Effector CD8-positive, alpha-beta T cell (primary cell): ENCODE measurements at regions not wholly inside any gene's neighbourhood (a gene's known extent, or its start where the extent isn't known, plus 50 kb on each side); places are given as distances from the start of the nearest gene placed in this dataset.
"Not testable (repeated sequence)": the region's sequence is repeated elsewhere in the genome, so short reads cannot be mapped to it uniquely, and the experiment has no call there.

Source experiments
- DNase-seq: peaks from one replicate; lab custom pipeline; 2025; lab: John Stamatoyannopoulos, UW

GRCh38 chr15:26081758-26082220, 218.7 kb upstream of the ATP10A start:
- no peak for DNase-seq

GRCh38 chr15:26075770-26076169, 212.6 kb upstream of the ATP10A start:
- DNase-seq = no peak

GRCh38 chr15:26073430-26074333, 210.6 kb upstream of the ATP10A start:
- DNase-seq = no peak

GRCh38 chr15:26070095-26070532, 207.0 kb upstream of the ATP10A start:
- no peak for DNase-seq

GRCh38 chr15:26069231-26069641, 206.1 kb upstream of the ATP10A start:
- no peak for DNase-seq

- no peak for DNase-seq
These were observed 203.8 kb upstream of the ATP10A start for GRCh38 chr15:26066896-26067295.

- no peak for DNase-seq
These were observed 202.6 kb upstream of the ATP10A start for GRCh38 chr15:26065723-26066122.

- no peak for DNase-seq
These were observed 198.1 kb upstream of the ATP10A start for GRCh38 chr15:26061248-26061647.

GRCh38 chr15:26056766-26057165, 193.6 kb upstream of the ATP10A start:
- DNase-seq = not testable (repeated sequence)

GRCh38 chr15:26051761-26052675, 188.9 kb upstream of the ATP10A start:
- DNase-seq = no peak

- DNase-seq = no peak
These were observed 187.9 kb upstream of the ATP10A start for GRCh38 chr15:26050984-26051383.

- DNase-seq = no peak
These were observed 187.0 kb upstream of the ATP10A start for GRCh38 chr15:26049900-26050657.

- DNase-seq = no peak
These were observed 185.5 kb upstream of the ATP10A start for GRCh38 chr15:26048669-26049068.

GRCh38 chr15:26045516-26045915, 182.4 kb upstream of the ATP10A start:
- no peak for DNase-seq

GRCh38 chr15:26043018-26043417, 179.9 kb upstream of the ATP10A start:
- DNase-seq = no peak

GRCh38 chr15:26038693-26039092, 175.6 kb upstream of the ATP10A start:
- DNase-seq = no peak

- DNase-seq = no peak
These were observed 174.2 kb upstream of the ATP10A start for GRCh38 chr15:26037369-26037768.

- no peak for DNase-seq
These were observed 170.4 kb upstream of the ATP10A start for GRCh38 chr15:26033493-26033892.

GRCh38 chr15:26032162-26032846, 169.2 kb upstream of the ATP10A start:
- no peak for DNase-seq

GRCh38 chr15:26029586-26029985, 166.5 kb upstream of the ATP10A start:
- not testable (repeated sequence) for DNase-seq

GRCh38 chr15:26029146-26029545, 166.0 kb upstream of the ATP10A start:
- DNase-seq = no peak
